ENCODE measurements at regions not wholly inside any gene's neighbourhood (a gene's known extent, or its start where the extent isn't known, plus 50 kb on each side); places are given as distances from the start of the nearest gene placed in this dataset.
A peak's percentile ranks its signal among the peaks of the same experiment; 100 is the strongest.

GRCh38 chr16:73385696-73386095 lies 337.8 kb upstream of the ZFHX3 start:
- DNase-seq, result no peak

GRCh38 chr16:73384506-73385089 lies 336.7 kb upstream of the ZFHX3 start:
- DNase-seq, result no peak

- DNase-seq, result no peak
Measured at GRCh38 chr16:73383988-73384365, 336.0 kb upstream of the ZFHX3 start.

- DNase-seq, result no peak
Measured at GRCh38 chr16:73383195-73383987, 335.5 kb upstream of the ZFHX3 start.

GRCh38 chr16:73378471-73378870 lies 330.5 kb upstream of the ZFHX3 start:
- DNase-seq, result no peak

GRCh38 chr16:73371584-73372319 lies 323.8 kb upstream of the ZFHX3 start:
- no peak for DNase-seq

GRCh38 chr16:73369851-73370250 lies 321.9 kb upstream of the ZFHX3 start:
- DNase-seq, result no peak

- no peak for DNase-seq
Measured at GRCh38 chr16:73368715-73369114, 320.8 kb upstream of the ZFHX3 start.

GRCh38 chr16:73365016-73365551 lies 317.2 kb upstream of the ZFHX3 start:
- DNase-seq, result peak; percentile 55

- DNase-seq, result no peak
Measured at GRCh38 chr16:73364413-73364812, 316.5 kb upstream of the ZFHX3 start.

GRCh38 chr16:73361061-73361460 lies 313.1 kb upstream of the ZFHX3 start:
- DNase-seq, result no peak

- no peak for DNase-seq
Measured at GRCh38 chr16:73356401-73357079, 308.6 kb upstream of the ZFHX3 start.

- no peak for DNase-seq
Measured at GRCh38 chr16:73355981-73356380, 308.1 kb upstream of the ZFHX3 start.

- DNase-seq, result no peak
Measured at GRCh38 chr16:73354434-73354833, 306.5 kb upstream of the ZFHX3 start.

- DNase-seq, result no peak
Measured at GRCh38 chr16:73350707-73351452, 303.0 kb upstream of the ZFHX3 start.

GRCh38 chr16:73347500-73348375 lies 299.8 kb upstream of the ZFHX3 start:
- DNase-seq, result no peak

- DNase-seq, result peak; percentile 58
Measured at GRCh38 chr16:73339821-73340220, 291.9 kb upstream of the ZFHX3 start.

GRCh38 chr16:73337373-73338296 lies 289.7 kb upstream of the ZFHX3 start:
- DNase-seq, result no peak

- DNase-seq, result no peak
Measured at GRCh38 chr16:73329358-73330286, 281.7 kb upstream of the ZFHX3 start.
